Adrenal gland (tissue), 5 donors: ENCODE measurements at regions not wholly inside any gene's neighbourhood (a gene's known extent, or its start where the extent isn't known, plus 50 kb on each side); places are given as distances from the start of the nearest gene placed in this dataset.

ENCODE experiments used
- POLR2A ChIP-seq, 2 donors: fragments of 450-650 bp; IDR thresholded peaks; one replicate each; pipeline ENCODE4 v1.6.1; 2017; ENCODE audit warnings: antibody characterized with exemption in 2 of 2, mild to moderate bottlenecking in 2 of 2, moderate library complexity in 1 of 2
- TF ChIP-seq, protein P1 (sequence below), 6 experiments: fragments of 450-650 bp in 4 of 6; fragments of 200-600 bp in 2 of 6; sonication (generic) in 1 of 6; IDR thresholded peaks; 1 replicate in 5 of 6; 2 replicates in 1 of 6; pipeline versions ENCODE4 v1.5.1 to v1.8.0; 2016 to 2021; ENCODE audit warnings: antibody characterized with exemption in 6 of 6, mild to moderate bottlenecking in 2 of 6, moderate library complexity in 1 of 6
- donor health status: DM: no; HTN: no; CAD: no.

DNA sequence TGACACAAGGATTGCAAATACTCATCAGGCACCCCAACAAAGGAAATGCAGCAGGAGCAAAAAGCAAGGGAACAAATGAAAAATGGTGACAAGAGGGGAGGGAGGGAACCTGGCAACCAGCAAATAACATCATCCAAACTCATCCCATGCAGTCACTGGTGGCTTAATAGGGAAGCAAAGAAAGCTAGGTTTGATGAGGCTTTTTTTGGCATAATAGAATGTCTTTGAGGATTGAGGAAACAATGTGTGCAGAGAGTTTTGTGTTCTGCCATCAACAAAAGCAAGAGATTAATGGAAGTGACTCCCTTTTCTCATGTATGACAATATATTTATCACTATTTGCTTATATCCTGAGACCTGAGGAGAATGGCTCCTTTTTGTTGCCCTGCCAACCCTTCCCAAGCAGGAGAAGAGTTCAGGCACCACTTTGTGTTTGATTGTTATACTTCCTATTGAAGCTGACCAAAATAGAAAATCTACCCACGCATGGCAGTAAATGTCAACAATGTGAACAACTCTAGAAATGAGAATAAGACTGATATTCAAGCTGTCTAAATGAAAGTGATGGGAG lies 375.7 kb downstream of the CAAP1 start:
- TF ChIP-seq, protein P1, sequence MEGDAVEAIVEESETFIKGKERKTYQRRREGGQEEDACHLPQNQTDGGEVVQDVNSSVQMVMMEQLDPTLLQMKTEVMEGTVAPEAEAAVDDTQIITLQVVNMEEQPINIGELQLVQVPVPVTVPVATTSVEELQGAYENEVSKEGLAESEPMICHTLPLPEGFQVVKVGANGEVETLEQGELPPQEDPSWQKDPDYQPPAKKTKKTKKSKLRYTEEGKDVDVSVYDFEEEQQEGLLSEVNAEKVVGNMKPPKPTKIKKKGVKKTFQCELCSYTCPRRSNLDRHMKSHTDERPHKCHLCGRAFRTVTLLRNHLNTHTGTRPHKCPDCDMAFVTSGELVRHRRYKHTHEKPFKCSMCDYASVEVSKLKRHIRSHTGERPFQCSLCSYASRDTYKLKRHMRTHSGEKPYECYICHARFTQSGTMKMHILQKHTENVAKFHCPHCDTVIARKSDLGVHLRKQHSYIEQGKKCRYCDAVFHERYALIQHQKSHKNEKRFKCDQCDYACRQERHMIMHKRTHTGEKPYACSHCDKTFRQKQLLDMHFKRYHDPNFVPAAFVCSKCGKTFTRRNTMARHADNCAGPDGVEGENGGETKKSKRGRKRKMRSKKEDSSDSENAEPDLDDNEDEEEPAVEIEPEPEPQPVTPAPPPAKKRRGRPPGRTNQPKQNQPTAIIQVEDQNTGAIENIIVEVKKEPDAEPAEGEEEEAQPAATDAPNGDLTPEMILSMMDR (IDR thresholded peaks at IDR 0.05): no peak
- TF ChIP-seq POLR2A (IDR thresholded peaks at IDR 0.05): no peak
